ENCODE measurements at regions not wholly inside any gene's neighbourhood (a gene's known extent, or its start where the extent isn't known, plus 50 kb on each side); places are given as distances from the start of the nearest gene placed in this dataset.

- no peak for TF ChIP-seq POLR2A (IDR thresholded peaks at IDR 0.05)
- no peak for TF ChIP-seq CTCF (IDR thresholded peaks at IDR 0.05 in 8 of 11, conservative IDR thresholded peaks at IDR 0.05 in 3 of 11)
- TF ChIP-seq POLR2AphosphoS5 (IDR thresholded peaks at IDR 0.05), result no peak
Measured at GRCh38 chr1:115413621-115414020, 75.6 kb upstream of the NGF start.
